ENCODE measurements at regions not wholly inside any gene's neighbourhood (a gene's known extent, or its start where the extent isn't known, plus 50 kb on each side); places are given as distances from the start of the nearest gene placed in this dataset.
"Not testable (repeated sequence)": the region's sequence is repeated elsewhere in the genome, so short reads cannot be mapped to it uniquely, and the experiment has no call there.

DNA sequence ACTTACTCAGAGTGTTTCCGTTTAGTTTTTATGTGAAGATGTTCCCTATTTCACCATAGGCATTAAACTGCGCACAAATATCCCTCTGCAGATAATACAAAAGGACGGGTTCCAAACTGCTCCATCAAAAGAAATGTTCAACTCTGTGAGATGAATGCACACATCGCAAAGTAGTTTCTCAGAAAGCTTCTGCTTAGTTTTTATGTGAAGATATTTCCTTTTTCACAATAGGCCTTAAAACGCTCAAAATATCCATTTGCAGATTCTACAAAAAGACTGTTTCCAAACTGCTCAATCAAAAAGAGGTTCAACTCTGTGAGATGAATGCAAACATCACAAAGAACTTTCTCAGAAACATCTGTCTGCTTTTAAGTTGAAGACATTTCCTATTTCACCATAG, 1850.5 kb downstream of the UQCRFS1 start:
- H3K4me1 ChIP-seq (ENCODE audit: insufficient read depth, low read length); H2AFZ ChIP-seq (ENCODE audit: low read depth, low read length); H4K20me1 ChIP-seq (ENCODE audit: insufficient read depth, low read length); H3K36me3 Mint-ChIP-seq (ENCODE audit: low read depth, unreplicated experiment); H3K27ac ChIP-seq (ENCODE audit: low read depth, low read length); H3K27ac Mint-ChIP-seq (ENCODE audit: unreplicated experiment); H3K79me2 ChIP-seq (ENCODE audit: insufficient read depth, low read length); H3K9ac ChIP-seq (ENCODE audit: low read length); H3K27me3 Mint-ChIP-seq (ENCODE audit: low read depth, unreplicated experiment); DNase-seq (ENCODE audit: low read depth); H3K4me2 ChIP-seq (ENCODE audit: low read length); H3K4me1 Mint-ChIP-seq (ENCODE audit: low read depth, unreplicated experiment); H3K36me3 ChIP-seq (ENCODE audit: insufficient read depth, low read length); H3K4me3 ChIP-seq (ENCODE audit: insufficient read depth, low read depth, low read length); H3K9me3 ChIP-seq (ENCODE audit: insufficient read depth, low read depth, low read length); H3K4me3 Mint-ChIP-seq (ENCODE audit: unreplicated experiment); FAIRE-seq; H3K27me3 ChIP-seq (ENCODE audit: insufficient read depth, low read length): not testable (repeated sequence)
- H3K9me3 Mint-ChIP-seq (ENCODE audit: unreplicated experiment), result peaks cover 54% of the 10 kb centered on the region

DNA sequence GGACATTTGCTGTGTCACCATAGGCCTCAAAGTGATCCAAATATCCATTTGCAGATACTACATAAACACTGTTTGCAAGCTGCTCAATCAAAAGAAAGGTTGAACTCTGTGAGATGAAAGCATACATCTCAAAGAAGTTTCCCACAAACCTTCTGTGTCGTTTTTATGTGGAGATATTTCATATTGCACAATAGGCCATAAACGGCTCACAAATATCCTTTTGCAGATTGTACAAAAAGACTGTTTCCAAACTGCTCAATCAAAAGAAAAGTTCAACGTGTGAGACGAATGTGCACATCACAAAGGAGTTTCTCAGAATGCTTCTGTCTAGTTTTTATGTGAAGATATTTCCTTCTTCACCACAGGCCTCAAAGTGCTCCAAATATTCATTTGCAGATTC, 1857.4 kb downstream of the UQCRFS1 start:
- not testable (repeated sequence) for H3K27ac ChIP-seq (ENCODE audit: low read depth, low read length); DNase-seq (ENCODE audit: low read depth); H3K4me1 Mint-ChIP-seq (ENCODE audit: low read depth, unreplicated experiment); FAIRE-seq; H2AFZ ChIP-seq (ENCODE audit: low read depth, low read length); H3K27me3 Mint-ChIP-seq (ENCODE audit: low read depth, unreplicated experiment); H3K36me3 Mint-ChIP-seq (ENCODE audit: low read depth, unreplicated experiment); H3K36me3 ChIP-seq (ENCODE audit: insufficient read depth, low read length); H3K4me3 ChIP-seq (ENCODE audit: insufficient read depth, low read depth, low read length); H3K4me1 ChIP-seq (ENCODE audit: insufficient read depth, low read length); H3K9ac ChIP-seq (ENCODE audit: low read length); H3K79me2 ChIP-seq (ENCODE audit: insufficient read depth, low read length); H3K27ac Mint-ChIP-seq (ENCODE audit: unreplicated experiment); H3K4me2 ChIP-seq (ENCODE audit: low read length); H3K4me3 Mint-ChIP-seq (ENCODE audit: unreplicated experiment); H3K9me3 ChIP-seq (ENCODE audit: insufficient read depth, low read depth, low read length); H4K20me1 ChIP-seq (ENCODE audit: insufficient read depth, low read length); H3K27me3 ChIP-seq (ENCODE audit: insufficient read depth, low read length)
- peaks cover 79% of the 10 kb centered on the region for H3K9me3 Mint-ChIP-seq (ENCODE audit: unreplicated experiment)
